MM.1S (cell line): ENCODE measurements at regions not wholly inside any gene's neighbourhood (a gene's known extent, or its start where the extent isn't known, plus 50 kb on each side); places are given as distances from the start of the nearest gene placed in this dataset.

ENCODE experiments used
- EZH2 ChIP-seq: fragments of 300-600 bp; sonication (generic); optimal IDR thresholded peaks from 2 replicates; pipeline ENCODE3; 2017; ENCODE audit warnings: low read depth, mild to moderate bottlenecking, antibody characterized with exemption, low read length, mixed read lengths
- TF ChIP-seq, protein P1 (sequence below): fragments of 300-600 bp; sonication (generic); IDR thresholded peaks from 2 replicates; pipeline ENCODE4 v1.5.1; 2016; ENCODE audit warnings: antibody characterized with exemption, low read length, mixed read lengths

DNA sequence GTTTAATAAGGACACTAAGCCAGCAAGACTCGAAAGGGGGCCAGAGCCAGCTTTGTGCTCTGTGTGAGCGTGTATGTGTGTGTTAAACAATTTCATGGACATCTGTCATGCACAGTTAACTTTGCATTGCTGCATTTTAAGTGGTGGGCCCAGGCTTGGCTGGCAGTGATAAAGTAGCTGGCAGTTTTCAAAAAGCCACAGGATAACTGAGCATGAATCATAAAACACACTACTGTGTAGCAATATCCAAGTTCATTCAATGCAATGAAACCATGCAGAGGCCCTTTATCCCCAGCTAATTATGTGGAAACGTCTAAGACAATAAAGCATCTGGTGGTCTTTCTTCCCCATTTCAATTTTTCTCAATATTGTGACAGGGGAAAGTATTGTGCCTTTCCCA lies 132.9 kb downstream of the NKX6-1 start:
- TF ChIP-seq, protein P1, sequence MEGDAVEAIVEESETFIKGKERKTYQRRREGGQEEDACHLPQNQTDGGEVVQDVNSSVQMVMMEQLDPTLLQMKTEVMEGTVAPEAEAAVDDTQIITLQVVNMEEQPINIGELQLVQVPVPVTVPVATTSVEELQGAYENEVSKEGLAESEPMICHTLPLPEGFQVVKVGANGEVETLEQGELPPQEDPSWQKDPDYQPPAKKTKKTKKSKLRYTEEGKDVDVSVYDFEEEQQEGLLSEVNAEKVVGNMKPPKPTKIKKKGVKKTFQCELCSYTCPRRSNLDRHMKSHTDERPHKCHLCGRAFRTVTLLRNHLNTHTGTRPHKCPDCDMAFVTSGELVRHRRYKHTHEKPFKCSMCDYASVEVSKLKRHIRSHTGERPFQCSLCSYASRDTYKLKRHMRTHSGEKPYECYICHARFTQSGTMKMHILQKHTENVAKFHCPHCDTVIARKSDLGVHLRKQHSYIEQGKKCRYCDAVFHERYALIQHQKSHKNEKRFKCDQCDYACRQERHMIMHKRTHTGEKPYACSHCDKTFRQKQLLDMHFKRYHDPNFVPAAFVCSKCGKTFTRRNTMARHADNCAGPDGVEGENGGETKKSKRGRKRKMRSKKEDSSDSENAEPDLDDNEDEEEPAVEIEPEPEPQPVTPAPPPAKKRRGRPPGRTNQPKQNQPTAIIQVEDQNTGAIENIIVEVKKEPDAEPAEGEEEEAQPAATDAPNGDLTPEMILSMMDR: no peak
- no peak for TF ChIP-seq EZH2
